Activated T-helper 1 cell treated with anti-CD3 and anti-CD28 coated beads, Interleukin-2, amount 50 U/mL, for 16 hours (primary cell): ENCODE measurements at regions not wholly inside any gene's neighbourhood (a gene's known extent, or its start where the extent isn't known, plus 50 kb on each side); places are given as distances from the start of the nearest gene placed in this dataset.
"Not testable (repeated sequence)": the region's sequence is repeated elsewhere in the genome, so short reads cannot be mapped to it uniquely, and the experiment has no call there.

Experiments used
- DNase-seq, 2 donors: peaks; one replicate each; pipeline ENCODE4 v3.0.0-alpha.2; 2020; ENCODE audit warnings: low read depth in 1 of 2, low spot score in 1 of 2

- DNase-seq, result not testable (repeated sequence)
These were observed 134.1 kb upstream of the BOD1L1 start for GRCh38 chr4:13761581-13761980.

GRCh38 chr4:13762130-13762529 lies 134.6 kb upstream of the BOD1L1 start:
- DNase-seq, result no peak

- DNase-seq, result no peak
These were observed 136.2 kb upstream of the BOD1L1 start for GRCh38 chr4:13763707-13764106.

GRCh38 chr4:13765539-13765938 lies 138.0 kb upstream of the BOD1L1 start:
- DNase-seq, result no peak

- no peak for DNase-seq
These were observed 139.4 kb upstream of the BOD1L1 start for GRCh38 chr4:13766761-13767540.

GRCh38 chr4:13777341-13777740 lies 149.8 kb upstream of the BOD1L1 start:
- DNase-seq, result no peak

- DNase-seq, result no peak
These were observed 150.8 kb upstream of the BOD1L1 start for GRCh38 chr4:13778367-13778766.

GRCh38 chr4:13782231-13782630 lies 154.7 kb upstream of the BOD1L1 start:
- DNase-seq, result no peak

- DNase-seq, result no peak
These were observed 156.4 kb upstream of the BOD1L1 start for GRCh38 chr4:13783800-13784411.

GRCh38 chr4:13793020-13793710 lies 165.6 kb upstream of the BOD1L1 start:
- no peak for DNase-seq

- DNase-seq, result no peak
These were observed 167.5 kb upstream of the BOD1L1 start for GRCh38 chr4:13794819-13795565.

GRCh38 chr4:13797061-13797460 lies 169.5 kb upstream of the BOD1L1 start:
- DNase-seq, result no peak

- no peak for DNase-seq
These were observed 187.7 kb upstream of the BOD1L1 start for GRCh38 chr4:13815231-13815630.

- DNase-seq, result no peak
These were observed 188.9 kb upstream of the BOD1L1 start for GRCh38 chr4:13816472-13816871.

- no peak for DNase-seq
These were observed 194.0 kb upstream of the BOD1L1 start for GRCh38 chr4:13821522-13821921.

- DNase-seq, result not testable (repeated sequence)
These were observed 198.3 kb upstream of the BOD1L1 start for GRCh38 chr4:13825822-13826221.

- DNase-seq, result no peak
These were observed 201.9 kb upstream of the BOD1L1 start for GRCh38 chr4:13829457-13829856.

GRCh38 chr4:13830449-13830848 lies 202.9 kb upstream of the BOD1L1 start:
- no peak for DNase-seq

GRCh38 chr4:13833171-13833804 lies 205.8 kb upstream of the BOD1L1 start:
- no peak for DNase-seq

GRCh38 chr4:13836946-13837912 lies 209.7 kb upstream of the BOD1L1 start:
- no peak for DNase-seq
